Prostate gland (tissue), 2 donors: ENCODE measurements at regions not wholly inside any gene's neighbourhood (a gene's known extent, or its start where the extent isn't known, plus 50 kb on each side); places are given as distances from the start of the nearest gene placed in this dataset.

Source experiments
- CTCF ChIP-seq, 4 experiments: fragments of 200-600 bp in 2 of 4; fragments of 450-650 bp in 2 of 4; sonication (generic) in 2 of 4; IDR thresholded peaks; 1 replicate in 3 of 4; 2 replicates in 1 of 4; pipeline ENCODE4 v1.5.1; 2016 to 2019; ENCODE audit warnings: antibody characterized with exemption in 4 of 4, mild to moderate bottlenecking in 2 of 4, moderate library complexity in 2 of 4
- POLR2A ChIP-seq: fragments of 450-650 bp; IDR thresholded peaks from one replicate; pipeline ENCODE4 v1.6.1; 2016; ENCODE audit warnings: antibody characterized with exemption, mild to moderate bottlenecking

DNA sequence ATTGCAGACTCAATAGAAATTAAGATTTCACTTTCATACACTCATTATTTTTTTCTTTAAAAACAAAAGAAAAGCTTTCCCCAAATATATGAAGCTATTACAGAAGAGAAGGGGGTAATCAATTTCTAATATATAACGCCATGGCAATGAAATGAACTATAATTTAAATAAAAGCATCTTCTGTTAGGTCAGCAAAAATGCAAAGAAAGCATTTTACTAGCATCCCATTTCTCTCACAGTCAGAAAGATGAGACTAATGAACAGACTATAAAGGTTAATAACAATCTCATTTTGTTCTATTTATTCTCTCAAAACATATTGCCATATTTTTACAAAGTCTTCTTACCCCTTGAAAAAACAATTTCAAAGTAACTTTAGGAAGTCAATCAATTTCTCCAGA lies 89.0 kb downstream of the TRIML1 start:
- TF ChIP-seq CTCF (IDR thresholded peaks at IDR 0.05) (no peak), POLR2A (no peak)
